ENCODE measurements at regions not wholly inside any gene's neighbourhood (a gene's known extent, or its start where the extent isn't known, plus 50 kb on each side); places are given as distances from the start of the nearest gene placed in this dataset.

DNA sequence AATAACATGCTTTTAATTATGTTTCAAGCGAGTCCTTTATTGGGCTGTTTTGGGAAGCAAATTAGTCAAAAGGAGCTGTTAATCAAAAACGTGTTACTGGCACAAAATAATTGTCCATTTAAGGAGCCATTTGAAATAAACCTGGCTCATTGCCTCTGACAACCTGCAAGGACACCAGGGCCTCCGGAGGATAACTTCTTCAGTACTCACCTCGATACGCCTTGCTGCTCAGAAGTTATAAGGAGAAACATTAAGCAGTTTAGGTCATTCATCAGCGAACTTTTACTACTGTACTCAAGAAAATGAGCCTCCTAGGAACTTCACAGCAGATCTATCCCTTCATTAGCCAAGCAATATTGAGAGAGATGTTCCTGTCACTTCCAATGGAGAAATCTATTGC lies 1579.2 kb upstream of the ACVR2A start:
- TF ChIP-seq, protein P1, sequence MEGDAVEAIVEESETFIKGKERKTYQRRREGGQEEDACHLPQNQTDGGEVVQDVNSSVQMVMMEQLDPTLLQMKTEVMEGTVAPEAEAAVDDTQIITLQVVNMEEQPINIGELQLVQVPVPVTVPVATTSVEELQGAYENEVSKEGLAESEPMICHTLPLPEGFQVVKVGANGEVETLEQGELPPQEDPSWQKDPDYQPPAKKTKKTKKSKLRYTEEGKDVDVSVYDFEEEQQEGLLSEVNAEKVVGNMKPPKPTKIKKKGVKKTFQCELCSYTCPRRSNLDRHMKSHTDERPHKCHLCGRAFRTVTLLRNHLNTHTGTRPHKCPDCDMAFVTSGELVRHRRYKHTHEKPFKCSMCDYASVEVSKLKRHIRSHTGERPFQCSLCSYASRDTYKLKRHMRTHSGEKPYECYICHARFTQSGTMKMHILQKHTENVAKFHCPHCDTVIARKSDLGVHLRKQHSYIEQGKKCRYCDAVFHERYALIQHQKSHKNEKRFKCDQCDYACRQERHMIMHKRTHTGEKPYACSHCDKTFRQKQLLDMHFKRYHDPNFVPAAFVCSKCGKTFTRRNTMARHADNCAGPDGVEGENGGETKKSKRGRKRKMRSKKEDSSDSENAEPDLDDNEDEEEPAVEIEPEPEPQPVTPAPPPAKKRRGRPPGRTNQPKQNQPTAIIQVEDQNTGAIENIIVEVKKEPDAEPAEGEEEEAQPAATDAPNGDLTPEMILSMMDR (IDR thresholded peaks at IDR 0.05): no peak
- no peak for TF ChIP-seq POLR2A (IDR thresholded peaks at IDR 0.05)

All from Peyer's patch (tissue), 4 donors.